Natural killer cell (primary cell): ENCODE measurements at regions not wholly inside any gene's neighbourhood (a gene's known extent, or its start where the extent isn't known, plus 50 kb on each side); places are given as distances from the start of the nearest gene placed in this dataset.

Experiments
- ATAC-seq, 3 donors: fragments of 150-1000 bp in 2 of 3; fragments of 200-7000 bp in 1 of 3; cut with Tn5 transposase; 1 replicate in 1 of 3; 2 replicates in 2 of 3; pipeline ENCODE4 v1.10.0; 2021; ENCODE audit warnings: mild to moderate bottlenecking in 2 of 3, moderate library complexity in 2 of 3
- DNase-seq, 2 donors: peaks; one replicate each; pipeline versions ENCODE4 v3.0.0 to v3.0.0-alpha.2; 2013 to 2021; ENCODE audit warnings: mixed read lengths in 1 of 2
- H3K27ac ChIP-seq: one replicate; pipeline ENCODE4 v1.5.1; 2013; ENCODE audit warnings: mild to moderate bottlenecking, low read length
- H3K27me3 ChIP-seq: one replicate; pipeline ENCODE4 v1.6.1; 2013; ENCODE audit warnings: low read length; ENCODE audit not compliant: control insufficient read depth, insufficient read depth
- H3K36me3 ChIP-seq: one replicate; pipeline ENCODE4 v1.6.1; 2013; ENCODE audit warnings: low read length; ENCODE audit not compliant: control insufficient read depth, insufficient read depth
- H3K4me1 ChIP-seq: one replicate; pipeline ENCODE4 v1.6.1; 2013; ENCODE audit warnings: low read length; ENCODE audit not compliant: control insufficient read depth, insufficient read depth
- H3K4me3 ChIP-seq: one replicate; pipeline ENCODE4 v1.5.1; 2013; ENCODE audit warnings: low read length
- H3K9me3 ChIP-seq: one replicate; pipeline ENCODE4 v1.6.1; 2013; ENCODE audit warnings: low read length; ENCODE audit not compliant: control insufficient read depth, insufficient read depth
- H3K27ac Mint-ChIP-seq, 2 donors: one replicate each; pipeline ENCODE4 v1.8.0; 2022; ENCODE audit warnings: mild to moderate bottlenecking in 2 of 2, mixed read lengths in 2 of 2, moderate library complexity in 1 of 2
- H3K27me3 Mint-ChIP-seq, 2 donors: one replicate each; pipeline ENCODE4 v1.8.0; 2022; ENCODE audit warnings: low read depth in 2 of 2, mixed read lengths in 2 of 2
- H3K36me3 Mint-ChIP-seq: one replicate; pipeline ENCODE4 v1.8.0; 2022; ENCODE audit warnings: mixed read lengths
- H3K4me1 Mint-ChIP-seq, 2 donors: one replicate each; pipeline ENCODE4 v1.8.0; 2022; ENCODE audit warnings: mixed read lengths in 2 of 2
- H3K4me3 Mint-ChIP-seq: one replicate; pipeline ENCODE4 v1.8.0; 2022; ENCODE audit warnings: mild to moderate bottlenecking, moderate library complexity, mixed read lengths
- H3K9me3 Mint-ChIP-seq, 2 donors: one replicate each; pipeline ENCODE4 v1.8.0; 2022; ENCODE audit warnings: mixed read lengths in 2 of 2
- CTCF ChIP-seq: fragments of 200-600 bp; IDR thresholded peaks from one replicate; pipeline ENCODE4 v1.8.0; 2022; ENCODE audit warnings: antibody characterized with exemption
- WGBS: methylation state at CpG from one replicate; pipeline ENCODE4 v1.1.7; 2013; ENCODE audit warnings: missing lambda C conversion rate; ENCODE audit not compliant: insufficient coverage; 5-methylcytosine and 5-hydroxymethylcytosine counted together
- intact Hi-C: fragments of 100-400 bp; cut with micrococcal nuclease; formaldehyde crosslinking; loops from one replicate; pipeline ENCODE4 v1.14.2; 2022

GRCh38 chr12:89101440-89101839 is 250.9 kb downstream of the DUSP6 start:
- H3K27me3 Mint-ChIP-seq = no peaks in the 10 kb centered on the region
- H3K9me3 ChIP-seq = no peaks in the 10 kb centered on the region
- no peaks in the 10 kb centered on the region for H3K36me3 ChIP-seq
- no peak overlapping the region for H3K4me3 ChIP-seq
- no peaks in the 10 kb centered on the region for H3K4me1 Mint-ChIP-seq
- H3K27me3 ChIP-seq = no peaks in the 10 kb centered on the region
- DNase-seq (no peak), ATAC-seq (no peak)
- no peaks in the 10 kb centered on the region for H3K9me3 Mint-ChIP-seq
- 44% methylated on average over 4 of the region's 4 CpGs for WGBS
- H3K27ac ChIP-seq = no peak overlapping the region
- no peaks in the 10 kb centered on the region for H3K4me1 ChIP-seq
- H3K27ac Mint-ChIP-seq = no peak overlapping the region
- no peaks in the 10 kb centered on the region for H3K36me3 Mint-ChIP-seq
- intact Hi-C loops = no loop called here
- TF ChIP-seq CTCF = no peak
- no peak overlapping the region for H3K4me3 Mint-ChIP-seq

GRCh38 chr12:89098441-89099112 is 253.7 kb downstream of the DUSP6 start:
- H3K4me1 Mint-ChIP-seq = no peaks in the 10 kb centered on the region
- H3K27ac Mint-ChIP-seq = no peak overlapping the region
- Histone ChIP-seq H3K36me3 (no peaks in the 10 kb centered on the region), H3K9me3 (no peaks in the 10 kb centered on the region), H3K27ac (no peak overlapping the region), H3K4me1 (no peaks in the 10 kb centered on the region), H3K4me3 (no peak overlapping the region), H3K27me3 (no peaks in the 10 kb centered on the region)
- intact Hi-C loops = no loop called here
- ATAC-seq = no peak
- H3K4me3 Mint-ChIP-seq = no peak overlapping the region
- H3K9me3 Mint-ChIP-seq = no peaks in the 10 kb centered on the region
- 88% methylated on average over 13 of the region's 13 CpGs for WGBS
- no peaks in the 10 kb centered on the region for H3K27me3 Mint-ChIP-seq
- DNase-seq = no peak
- TF ChIP-seq CTCF = no peak
- H3K36me3 Mint-ChIP-seq = no peaks in the 10 kb centered on the region

GRCh38 chr12:89092297-89092696 is 260.0 kb downstream of the DUSP6 start:
- intact Hi-C loops = no loop called here
- no peaks in the 10 kb centered on the region for H3K36me3 ChIP-seq
- Mint-ChIP-seq H3K9me3 (no peaks in the 10 kb centered on the region), H3K27ac (no peak overlapping the region), H3K36me3 (no peaks in the 10 kb centered on the region), H3K27me3 (no peaks in the 10 kb centered on the region), H3K4me3 (no peak overlapping the region), H3K4me1 (no peaks in the 10 kb centered on the region)
- no peaks in the 10 kb centered on the region for H3K27me3 ChIP-seq
- DNase-seq = no peak
- 87% methylated on average over 2 of the region's 2 CpGs for WGBS
- no peak overlapping the region for H3K27ac ChIP-seq
- TF ChIP-seq CTCF = no peak
- ATAC-seq = no peak
- H3K9me3 ChIP-seq = peaks cover 11% of the 10 kb centered on the region
- no peaks in the 10 kb centered on the region for H3K4me1 ChIP-seq
- no peak overlapping the region for H3K4me3 ChIP-seq

GRCh38 chr12:89091293-89091841 is 260.9 kb downstream of the DUSP6 start:
- H3K27ac Mint-ChIP-seq = no peak overlapping the region
- H3K9me3 Mint-ChIP-seq = no peaks in the 10 kb centered on the region
- Histone ChIP-seq H3K4me3 (no peak overlapping the region), H3K4me1 (no peaks in the 10 kb centered on the region), H3K27ac (no peak overlapping the region), H3K36me3 (no peaks in the 10 kb centered on the region), H3K27me3 (no peaks in the 10 kb centered on the region), H3K9me3 (peaks cover 11% of the 10 kb centered on the region)
- H3K4me1 Mint-ChIP-seq = no peaks in the 10 kb centered on the region
- no peak overlapping the region for H3K4me3 Mint-ChIP-seq
- intact Hi-C loops = no loop called here
- H3K27me3 Mint-ChIP-seq = no peaks in the 10 kb centered on the region
- DNase-seq = no peak
- WGBS = 92% methylated on average over 1 of the region's 1 CpG
- H3K36me3 Mint-ChIP-seq = no peaks in the 10 kb centered on the region
- no peak for ATAC-seq
- TF ChIP-seq CTCF = no peak
